HG03460 (cell line): ENCODE measurements at regions not wholly inside any gene's neighbourhood (a gene's known extent, or its start where the extent isn't known, plus 50 kb on each side); places are given as distances from the start of the nearest gene placed in this dataset.

ENCODE experiments used
- ATAC-seq: cut with Tn5 transposase; IDR thresholded peaks from one replicate; pipeline ENCODE4 v1.9.1; 2021; ENCODE audit not compliant: unreplicated experiment

DNA sequence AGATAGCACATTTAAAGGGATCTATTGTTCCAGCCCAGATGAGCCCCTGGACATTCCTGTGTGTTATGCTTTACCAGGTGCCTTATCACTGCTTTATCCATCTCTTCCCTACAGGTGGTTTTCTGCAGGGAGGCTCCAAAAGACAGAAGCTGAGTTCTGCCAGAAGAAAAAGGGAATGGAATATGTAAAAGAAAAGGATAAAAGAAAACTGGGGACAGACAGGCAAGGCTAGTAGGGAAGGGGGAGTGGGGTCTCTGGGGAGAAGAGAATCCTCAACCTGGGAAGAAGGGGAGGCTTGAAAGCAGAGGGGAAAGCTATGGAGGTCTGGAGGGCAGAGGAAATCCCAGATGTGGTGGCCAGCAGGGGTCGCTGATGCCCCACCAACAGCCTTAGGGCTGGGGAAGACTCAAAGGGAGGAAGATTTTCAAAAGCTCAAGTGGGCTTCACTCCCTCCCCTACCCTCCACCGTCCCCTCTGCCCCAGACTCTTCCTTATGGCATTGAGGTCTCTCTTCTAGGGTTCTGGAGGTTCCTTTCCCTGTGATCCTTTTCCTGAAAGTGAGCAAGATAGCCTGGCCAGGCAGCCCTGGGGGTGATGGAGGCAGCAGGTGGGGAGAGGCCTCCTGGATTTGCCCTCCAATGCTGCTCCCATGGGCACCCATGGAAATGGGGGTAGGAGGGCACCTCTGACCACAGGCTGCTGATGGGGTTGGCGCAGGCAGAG, 178.1 kb upstream of the PKDCC start:
- ATAC-seq = no peak

DNA sequence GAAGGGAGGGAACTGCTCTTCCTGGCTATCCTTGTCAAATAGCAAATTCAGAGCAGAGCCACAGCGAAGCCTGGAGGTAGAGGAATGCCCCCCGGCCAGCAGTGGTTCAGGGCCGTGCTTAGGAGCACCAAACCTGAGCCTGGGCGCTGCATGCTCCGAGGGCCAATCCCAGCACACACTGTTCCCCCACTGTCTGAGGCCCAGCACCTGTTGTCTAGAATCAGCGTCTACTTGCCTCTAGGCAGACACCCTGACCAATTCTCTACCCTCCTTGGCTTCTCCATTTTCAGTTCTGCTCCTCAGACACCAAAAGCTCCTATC, 177.6 kb upstream of the PKDCC start:
- ATAC-seq = no peak

DNA sequence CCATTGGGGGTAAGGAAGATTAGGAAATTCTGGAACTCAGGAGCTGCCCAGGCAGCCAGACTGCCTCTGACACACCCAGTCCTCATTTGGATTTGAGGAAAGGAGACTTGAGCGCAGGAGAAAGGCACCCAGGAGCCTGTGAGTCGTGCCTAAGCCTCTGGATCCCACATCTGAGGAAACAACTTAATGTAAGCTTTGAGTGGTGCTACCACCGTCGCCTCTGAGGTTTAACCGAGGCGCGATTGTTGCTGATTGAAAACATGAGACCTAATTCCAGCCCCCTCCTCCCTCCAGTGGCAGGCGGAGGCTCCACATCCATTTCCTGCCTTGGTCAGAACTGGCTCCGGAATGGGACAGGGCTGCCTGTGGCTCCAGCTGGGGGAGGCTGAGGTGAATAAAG, 176.7 kb upstream of the PKDCC start:
- no peak for ATAC-seq

DNA sequence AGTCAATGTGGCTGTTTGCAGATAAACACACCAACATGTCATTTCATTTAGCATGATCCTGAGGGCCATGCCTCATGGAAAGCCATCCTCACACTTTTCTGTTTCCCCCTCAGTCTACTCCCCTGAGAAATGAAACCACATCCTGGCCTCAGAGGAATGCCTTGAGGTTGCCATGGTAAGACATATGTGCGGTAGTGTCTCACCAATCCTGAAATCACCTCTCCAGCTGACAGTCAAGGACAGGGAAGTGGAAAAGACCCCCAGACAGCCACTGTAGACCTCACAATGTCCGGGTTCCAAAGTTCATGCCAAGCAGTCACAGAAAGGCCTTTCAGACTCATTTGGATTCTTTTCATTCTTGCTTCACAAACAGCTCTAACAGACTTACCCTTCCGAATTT, 175.2 kb upstream of the PKDCC start:
- no peak for ATAC-seq

DNA sequence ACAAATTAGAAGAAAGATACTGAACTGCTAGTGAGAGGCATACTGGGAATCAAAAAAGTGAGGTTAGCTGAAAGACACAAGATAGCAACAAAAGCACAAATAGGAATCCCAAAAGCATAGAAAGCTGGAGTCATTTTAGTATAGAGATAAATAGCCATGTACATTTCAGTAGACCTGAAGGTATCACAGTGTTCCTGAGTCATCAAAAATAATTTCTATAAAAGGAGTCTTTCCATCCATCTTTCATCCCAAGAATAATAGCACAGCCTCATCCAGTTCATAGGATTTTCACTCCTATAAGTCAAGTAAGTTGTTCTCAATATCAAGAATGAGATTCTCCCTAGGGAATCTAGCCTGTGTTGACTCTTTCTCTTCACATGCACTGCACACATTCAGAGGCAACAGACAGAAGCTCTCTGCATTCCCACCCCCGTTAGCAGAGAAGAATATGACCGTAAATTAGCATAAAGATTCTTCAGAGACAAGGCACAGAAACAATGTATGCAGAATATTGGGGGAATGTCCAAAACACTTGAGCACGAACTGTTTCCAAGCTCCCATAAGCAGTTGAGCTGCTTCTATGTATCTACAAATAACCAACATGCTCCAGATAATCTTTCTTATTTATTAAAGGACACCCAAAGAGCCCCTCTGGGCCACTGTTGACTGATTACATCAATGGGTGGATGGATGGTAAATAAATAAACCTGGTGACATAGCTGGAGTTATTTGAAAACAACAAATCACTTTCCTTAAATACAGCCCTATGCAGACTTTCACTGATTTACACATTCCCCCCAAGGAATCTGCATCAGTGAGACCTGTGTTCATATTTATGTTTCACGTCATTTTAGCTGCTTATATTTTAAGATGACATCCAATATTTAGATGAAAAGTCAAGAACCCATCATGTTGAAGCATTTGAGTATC, 174.5 kb upstream of the PKDCC start:
- no peak for ATAC-seq

DNA sequence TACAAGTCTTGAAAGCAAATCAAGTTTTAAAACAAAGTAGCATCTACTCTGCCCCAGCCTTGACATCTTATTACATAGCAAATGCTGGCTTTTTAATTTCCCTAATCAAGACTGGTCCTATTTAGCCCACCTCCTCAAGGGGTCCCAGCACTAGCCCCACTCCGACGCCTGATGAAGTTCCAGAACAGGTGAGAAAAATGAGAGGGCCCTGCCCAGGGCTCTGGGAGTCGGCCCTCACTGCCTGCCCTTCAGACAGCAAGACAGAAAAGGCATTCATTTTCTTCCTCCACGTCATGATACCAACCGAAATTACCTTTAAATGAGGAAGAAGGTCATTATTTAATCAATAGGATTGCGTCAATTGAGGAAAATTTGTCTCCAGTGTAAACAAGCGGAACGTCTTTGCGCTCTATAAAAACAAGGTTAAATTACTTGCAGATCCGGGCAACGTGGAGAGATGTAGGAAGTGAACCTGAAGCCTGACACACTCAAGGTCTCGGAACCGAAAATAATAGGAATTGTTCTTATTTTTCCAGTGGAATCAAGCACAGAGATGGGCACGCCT, 170.6 kb upstream of the PKDCC start:
- ATAC-seq = no peak

DNA sequence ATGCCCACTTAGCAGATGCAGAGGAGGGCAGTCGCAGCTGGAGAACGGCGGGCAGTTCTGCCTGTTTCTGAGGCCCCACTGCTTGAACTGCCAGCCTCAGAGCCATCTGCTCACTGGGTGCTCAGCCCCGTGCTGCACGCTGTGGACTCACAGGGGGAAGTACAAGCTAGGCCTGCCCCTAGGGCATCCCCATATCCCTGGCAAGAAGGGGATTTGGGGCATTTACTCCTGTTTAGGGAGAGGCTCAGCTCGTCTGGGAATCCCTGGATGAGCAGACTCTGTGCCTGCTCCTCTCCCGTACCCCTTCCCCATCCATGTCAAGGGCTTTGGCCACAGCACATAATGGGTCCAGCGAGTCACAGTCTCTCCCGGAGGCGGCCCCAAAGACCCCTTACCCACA, 169.8 kb upstream of the PKDCC start:
- ATAC-seq = no peak

DNA sequence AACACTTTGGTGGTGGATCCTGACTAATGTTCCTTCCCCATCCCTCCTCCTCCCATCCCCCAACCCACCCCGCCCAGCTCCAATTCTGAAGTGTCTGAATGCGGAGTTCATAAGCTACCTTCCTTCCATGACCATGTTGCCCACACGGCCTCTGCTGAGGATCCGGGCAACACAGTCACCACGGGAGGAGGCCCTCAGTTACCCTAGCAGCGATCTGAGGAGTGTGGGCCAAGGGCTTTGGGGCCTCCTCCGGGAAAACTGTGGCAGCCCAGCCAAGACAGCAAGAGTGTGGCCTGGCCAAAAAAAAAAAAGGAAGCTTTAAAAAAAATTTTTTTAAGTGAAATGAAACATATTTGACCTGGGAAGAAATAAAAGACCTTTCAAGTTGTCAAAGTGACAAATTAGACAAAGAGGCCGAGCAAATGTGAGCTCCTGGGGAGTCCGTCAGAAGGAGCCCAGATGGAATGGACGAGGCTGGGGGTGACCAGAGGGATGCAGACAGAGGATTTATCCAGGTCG, 169.0 kb upstream of the PKDCC start:
- ATAC-seq = no peak

DNA sequence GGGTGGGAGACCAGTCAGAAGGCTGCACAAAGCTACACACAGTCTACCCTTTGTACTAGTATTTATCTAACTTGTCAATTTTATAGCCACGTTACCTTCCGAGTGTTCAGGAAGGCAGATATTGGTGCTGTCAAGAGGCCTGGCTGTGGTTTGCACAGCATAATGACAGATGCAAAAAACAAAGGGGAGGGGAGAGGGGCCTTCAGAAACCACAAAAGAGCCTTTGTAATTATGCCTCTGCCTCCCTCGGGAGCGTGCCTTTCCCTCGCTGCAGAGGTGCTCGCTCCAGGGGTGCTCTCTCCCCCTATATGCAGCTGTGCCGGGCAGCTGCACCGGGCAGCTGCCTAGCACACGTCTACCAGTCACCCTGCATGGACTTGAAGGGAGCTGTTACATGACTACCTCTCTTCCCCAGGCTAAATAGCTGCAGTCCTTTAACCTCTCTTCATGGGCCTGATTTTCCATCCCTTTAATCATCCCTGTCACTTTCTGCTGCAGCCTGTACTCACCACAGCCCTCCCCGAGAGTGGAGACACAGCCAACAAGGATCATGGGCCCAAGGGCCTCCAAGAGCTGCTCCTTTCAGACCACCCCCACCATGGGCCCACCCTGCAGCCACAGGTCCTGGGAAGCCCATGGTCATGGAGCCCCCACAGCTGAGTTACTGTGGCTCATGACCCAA, 168.4 kb upstream of the PKDCC start:
- no peak for ATAC-seq

DNA sequence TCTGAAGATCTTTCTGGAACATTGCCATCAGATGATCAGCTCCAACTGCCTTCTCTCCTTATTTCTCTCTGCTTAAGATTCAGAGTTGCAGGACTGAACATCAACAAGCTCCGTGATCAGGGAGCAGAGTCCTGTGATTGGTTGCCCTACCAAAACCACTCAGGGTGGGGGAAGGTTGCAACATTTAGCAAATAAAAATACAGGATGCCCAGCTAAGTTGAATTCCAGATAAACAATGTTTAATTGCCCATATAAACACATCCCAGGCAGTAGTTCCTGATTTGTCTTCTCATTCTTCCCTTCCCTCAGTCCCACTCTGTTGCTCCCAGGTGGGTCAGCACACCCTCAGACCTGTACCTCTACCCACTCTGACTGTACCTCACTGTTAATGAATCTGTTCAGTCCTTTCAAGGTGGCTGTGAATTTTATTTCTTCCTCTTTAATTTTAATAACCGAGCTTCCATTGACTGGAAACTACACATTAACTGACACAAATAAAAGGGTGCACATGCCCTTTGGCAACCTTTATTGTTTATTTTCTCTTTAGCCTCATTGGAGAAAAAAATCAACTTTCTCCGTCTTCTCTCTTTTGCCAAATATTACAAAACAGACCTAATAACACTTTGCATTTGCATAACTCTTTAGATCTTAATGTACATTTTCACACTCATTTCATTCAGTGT, 167.1 kb upstream of the PKDCC start:
- no peak for ATAC-seq

DNA sequence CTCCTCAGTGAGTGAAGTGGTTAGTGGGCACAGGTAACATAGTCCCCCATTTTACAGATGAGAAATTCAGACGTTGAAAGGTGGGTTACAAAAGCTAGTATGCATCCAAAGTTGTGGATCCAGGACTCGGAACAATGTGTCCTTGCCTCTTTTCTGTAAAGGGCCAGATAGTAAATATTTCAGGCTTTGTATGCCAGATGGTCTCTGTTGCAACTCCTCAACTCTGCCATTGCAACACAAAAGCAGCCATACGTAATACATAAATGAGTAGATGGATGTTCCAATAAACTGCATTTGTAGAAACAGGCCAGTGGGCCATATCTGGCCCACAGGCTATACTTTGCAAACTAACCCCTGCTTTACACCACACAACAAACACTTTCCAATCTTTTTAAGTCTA, 166.6 kb upstream of the PKDCC start:
- ATAC-seq = no peak

DNA sequence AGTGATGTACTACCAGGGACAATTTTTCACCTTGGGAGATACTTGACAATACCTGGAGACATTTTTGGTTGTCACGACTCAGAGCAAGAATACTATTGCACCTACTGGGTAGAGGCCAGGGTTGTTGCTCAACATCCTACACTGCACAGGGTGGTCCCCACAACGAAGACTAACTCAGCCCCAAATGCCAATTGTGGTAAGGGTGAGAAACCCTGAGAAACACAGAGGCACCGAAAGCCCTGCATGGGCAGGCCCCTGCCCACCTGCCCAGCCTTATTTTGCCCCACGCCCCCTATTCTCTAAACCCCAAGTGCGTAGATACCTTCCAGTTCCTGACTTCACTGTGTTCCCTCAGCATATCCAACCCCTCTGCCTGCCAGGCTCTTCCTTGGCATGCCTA, 163.1 kb upstream of the PKDCC start:
- no peak for ATAC-seq

DNA sequence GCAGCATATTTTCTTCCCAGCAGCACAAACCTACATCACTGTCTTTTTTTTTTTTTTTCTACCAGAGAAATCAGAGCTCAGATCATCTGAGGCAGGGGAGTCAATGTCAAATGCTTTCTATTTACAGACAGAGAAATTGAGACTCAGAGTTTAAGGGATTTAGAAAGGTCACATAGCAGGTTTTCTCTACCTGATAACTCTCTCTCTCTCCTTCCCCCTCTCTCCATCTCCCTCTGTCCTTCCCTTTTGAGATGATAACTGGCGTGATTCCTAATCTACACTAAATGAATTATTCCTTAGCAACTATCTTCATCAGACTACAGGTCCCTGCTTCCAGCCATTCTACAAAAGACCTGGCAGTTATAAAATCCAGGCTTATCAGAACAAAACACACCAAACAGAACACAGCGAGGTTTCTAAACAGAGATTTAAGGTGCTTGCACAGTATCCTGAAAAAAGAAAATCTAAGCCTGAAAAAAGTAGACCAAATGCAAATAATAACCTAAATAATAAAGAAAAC, 161.6 kb upstream of the PKDCC start:
- ATAC-seq = no peak

DNA sequence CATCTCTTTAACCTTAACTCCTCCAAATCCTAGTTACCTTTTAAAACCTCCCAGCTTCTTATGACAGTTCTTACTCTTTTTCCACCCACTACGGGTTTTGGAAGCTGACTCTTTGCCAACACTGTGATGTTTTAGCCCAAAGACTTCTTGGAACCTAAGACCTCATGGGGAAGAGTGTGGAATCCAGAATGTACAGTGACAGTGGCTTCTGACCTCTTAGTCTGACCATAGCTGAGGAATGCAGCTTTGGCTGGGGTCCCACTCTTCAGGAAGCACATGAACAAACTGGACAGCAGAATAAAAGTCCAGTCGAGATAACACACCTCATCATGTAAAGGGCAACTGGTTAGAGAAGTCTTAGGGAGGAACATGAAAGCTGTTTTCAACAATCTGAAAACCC, 161.1 kb upstream of the PKDCC start:
- ATAC-seq = no peak

DNA sequence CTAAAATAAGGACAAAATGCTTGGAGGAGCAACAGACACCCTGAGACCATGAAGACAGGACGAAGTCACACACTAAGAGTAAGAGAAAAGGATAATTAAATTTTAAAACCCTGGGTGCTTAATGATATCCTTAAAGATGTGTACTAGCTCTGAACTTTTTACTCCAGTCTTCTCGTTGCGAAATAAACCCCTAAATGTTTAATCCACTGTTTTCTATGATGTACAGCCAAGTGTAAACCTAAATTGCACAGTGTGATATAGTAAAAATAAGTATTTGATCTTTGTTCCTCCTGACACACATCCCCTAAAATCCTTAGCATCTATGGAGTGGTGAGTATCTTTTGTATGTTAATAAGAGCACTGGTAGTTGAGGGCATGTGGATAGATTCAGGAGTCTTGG, 157.5 kb upstream of the PKDCC start:
- ATAC-seq = no peak

DNA sequence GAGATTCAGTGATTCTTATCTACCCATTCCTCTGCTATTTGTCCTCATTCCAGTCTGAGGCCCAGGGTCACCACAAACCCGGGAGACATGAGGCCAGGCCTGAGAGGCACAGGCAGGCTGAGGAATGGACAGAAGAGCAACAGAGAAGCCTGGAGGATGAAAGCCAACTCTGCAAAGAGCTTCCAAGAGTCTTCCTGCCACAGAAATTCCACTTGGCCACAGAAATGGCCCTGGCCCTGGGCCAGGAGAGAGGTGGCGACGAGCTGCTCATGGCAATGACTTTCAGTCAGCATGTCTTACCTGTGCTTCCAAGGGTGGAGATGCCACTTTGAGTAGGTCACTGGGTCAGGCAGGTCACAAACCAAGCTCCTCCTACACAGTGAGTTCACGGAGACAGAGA, 155.3 kb upstream of the PKDCC start:
- no peak for ATAC-seq

DNA sequence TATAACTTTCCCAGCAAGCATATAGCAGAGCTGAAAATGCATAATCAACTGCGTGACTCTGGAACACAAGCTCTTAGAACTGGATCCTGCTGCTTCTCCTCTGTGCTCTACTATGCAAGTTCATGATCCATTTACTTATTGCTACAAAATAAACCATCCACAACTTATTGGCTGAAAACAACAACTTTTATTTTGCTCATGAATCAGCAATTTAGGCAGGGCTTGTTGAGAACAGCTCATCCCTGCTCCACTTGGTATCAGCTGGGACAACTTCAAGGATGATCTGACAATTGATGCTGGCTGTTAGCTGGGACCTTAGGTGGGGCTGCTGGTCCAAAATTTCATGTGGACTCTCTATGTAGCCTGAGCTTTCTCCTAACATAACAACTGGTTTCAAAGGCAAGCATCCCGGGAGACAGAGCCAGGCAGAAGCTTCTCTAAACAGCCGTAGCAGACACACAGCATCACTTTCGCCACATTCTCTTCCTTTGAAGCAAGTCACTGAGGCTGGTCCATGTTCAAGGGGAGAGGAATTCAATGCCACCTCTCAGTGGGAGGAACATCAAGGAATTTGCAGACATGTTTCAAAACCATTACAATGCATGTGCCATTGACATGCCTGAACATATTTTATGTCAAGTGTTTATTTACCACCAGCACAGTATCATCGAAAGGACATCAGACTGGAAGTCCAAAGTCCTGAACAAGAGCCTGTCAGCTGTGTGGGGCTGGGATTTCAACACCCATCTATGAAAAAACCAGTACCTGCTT, 153.1 kb upstream of the PKDCC start:
- no peak for ATAC-seq

DNA sequence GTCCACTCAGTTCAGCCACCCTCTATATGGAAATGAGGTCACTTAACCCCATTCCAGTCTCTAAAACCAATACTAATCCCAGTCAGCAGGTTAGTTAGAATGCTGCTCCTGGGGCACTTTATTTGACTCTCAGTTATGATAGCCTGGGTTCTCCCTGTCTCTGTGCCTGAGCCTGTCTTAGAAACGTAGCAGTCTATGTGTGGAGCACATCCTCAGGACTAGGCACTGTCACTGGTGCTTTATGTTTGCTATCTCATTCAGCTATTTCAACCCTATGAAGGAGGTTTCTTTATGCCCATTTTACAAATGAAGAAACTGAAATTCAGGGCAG, 152.5 kb upstream of the PKDCC start:
- ATAC-seq = no peak

DNA sequence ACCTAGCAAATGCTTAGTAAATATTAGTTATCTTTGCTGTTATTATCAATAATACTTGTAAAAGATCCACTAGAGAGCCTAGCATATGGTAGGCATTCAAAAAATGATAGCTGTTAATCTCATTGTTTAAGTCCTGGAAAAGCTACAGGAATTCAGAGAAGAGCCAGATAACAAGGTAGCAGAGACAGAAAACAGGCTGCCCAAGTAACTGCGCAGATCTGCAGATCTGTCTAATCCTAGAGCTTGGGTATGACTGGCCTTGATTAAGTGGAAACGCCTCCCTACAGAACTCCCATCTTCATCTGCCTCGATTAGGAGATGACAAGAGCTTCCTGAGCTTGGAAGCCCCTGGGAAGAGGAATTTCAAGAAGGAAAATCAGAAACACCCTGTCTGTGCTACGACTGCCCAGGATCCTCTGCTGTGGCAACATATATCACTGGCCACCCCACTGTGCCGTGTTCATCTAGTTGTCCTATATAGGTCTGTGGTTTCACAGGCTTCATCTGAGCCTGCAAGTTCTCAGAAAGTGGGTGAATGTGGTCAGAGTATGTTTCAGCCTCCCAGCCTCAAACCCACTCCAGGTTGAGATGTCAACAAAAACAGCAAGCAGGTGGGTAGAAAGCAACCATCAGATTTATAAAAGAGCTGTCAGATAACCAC, 151.5 kb upstream of the PKDCC start:
- ATAC-seq = peak; percentile 68

DNA sequence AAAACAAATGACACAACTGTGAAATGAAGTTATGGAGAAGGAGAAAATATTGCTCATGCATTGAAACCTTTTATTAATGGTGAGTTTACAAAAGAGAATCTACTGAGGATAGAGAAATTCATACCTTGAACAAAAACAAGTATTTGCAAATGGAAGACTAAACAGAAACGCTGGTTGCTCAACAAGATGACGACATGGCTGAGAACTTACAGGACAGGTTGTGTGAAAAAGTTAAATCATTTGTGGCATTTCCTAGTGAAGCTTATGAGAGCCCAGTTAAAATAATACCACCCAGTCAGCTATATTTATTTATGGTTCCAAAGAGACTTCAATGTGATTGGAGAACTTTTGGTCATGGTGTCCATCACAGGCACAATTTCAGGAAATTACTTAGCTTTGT, 148.6 kb upstream of the PKDCC start:
- ATAC-seq = no peak
